ENCODE measurements at regions not wholly inside any gene's neighbourhood (a gene's known extent, or its start where the extent isn't known, plus 50 kb on each side); places are given as distances from the start of the nearest gene placed in this dataset.
A peak's percentile ranks its signal among the peaks of the same experiment; 100 is the strongest.
"Not testable (repeated sequence)": the region's sequence is repeated elsewhere in the genome, so short reads cannot be mapped to it uniquely, and the experiment has no call there.

DNA sequence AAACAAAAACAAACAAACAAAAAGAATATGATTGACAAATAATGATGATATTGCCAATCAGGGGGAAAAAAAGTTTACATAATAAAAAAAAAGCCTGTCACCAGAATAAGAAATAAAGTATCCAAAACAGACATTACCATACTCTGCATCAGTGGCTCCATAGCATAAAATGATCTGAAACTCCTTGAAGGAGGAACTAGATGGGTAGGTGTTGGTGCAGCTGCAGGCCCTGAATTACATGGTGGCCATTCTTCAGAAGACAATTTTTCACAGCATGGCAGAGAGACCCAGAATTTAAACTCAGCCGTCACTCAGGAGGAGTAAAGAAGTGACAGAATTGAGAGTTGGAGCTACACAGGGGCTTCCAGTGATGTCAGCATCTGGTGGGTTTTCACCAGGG is 60.2 kb downstream of the GLUL start:
- no peak for TF ChIP-seq JUND (IDR thresholded peaks at IDR 0.05; ENCODE audit: low read depth)
- in situ Hi-C loops (cut with HindIII; ENCODE audit: low pct_unique_long_range_greater_than_20kb, low sequenced_read_pairs) = no loop called here
- no peak for DNase-seq (ENCODE audit: low read depth in 1 of 2, low spot score in 1 of 2)

DNA sequence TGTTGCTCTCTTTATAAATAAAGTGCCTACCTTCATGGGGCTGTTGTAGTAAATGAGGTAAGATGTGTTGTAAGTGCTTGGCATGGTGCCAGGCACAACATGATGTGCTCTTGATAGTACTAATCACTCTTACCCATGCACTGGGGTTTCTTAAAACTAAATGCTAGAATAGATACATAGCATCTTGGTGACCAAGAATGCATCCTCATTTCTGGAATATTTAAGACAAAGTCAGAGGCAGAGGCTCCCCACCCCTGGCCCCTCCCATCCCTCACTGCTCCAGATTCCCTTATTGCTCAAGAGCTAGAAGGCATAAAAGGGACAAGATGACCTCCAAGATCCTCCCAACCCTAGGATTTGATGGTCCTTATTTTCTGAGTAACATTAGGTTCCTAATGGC is 61.3 kb downstream of the GLUL start:
- no peak for TF ChIP-seq JUND (IDR thresholded peaks at IDR 0.05; ENCODE audit: low read depth)
- in situ Hi-C loops (cut with HindIII; ENCODE audit: low pct_unique_long_range_greater_than_20kb, low sequenced_read_pairs) = no loop called here
- DNase-seq (ENCODE audit: low read depth in 1 of 2, low spot score in 1 of 2) = peak in 1 of 2 experiments; percentile 47

- in situ Hi-C loops (cut with HindIII; ENCODE audit: low pct_unique_long_range_greater_than_20kb, low sequenced_read_pairs) = no loop called here
- no peak for DNase-seq (ENCODE audit: low read depth in 1 of 2, low spot score in 1 of 2)
- TF ChIP-seq JUND (IDR thresholded peaks at IDR 0.05; ENCODE audit: low read depth) = no peak
Measured at GRCh38 chr1:182329471-182329870, 62.1 kb downstream of the GLUL start.

GRCh38 chr1:182328591-182328990 is 63.0 kb downstream of the GLUL start:
- in situ Hi-C loops (cut with HindIII; ENCODE audit: low pct_unique_long_range_greater_than_20kb, low sequenced_read_pairs) = no loop called here
- TF ChIP-seq JUND (IDR thresholded peaks at IDR 0.05; ENCODE audit: low read depth) = no peak
- no peak for DNase-seq (ENCODE audit: low read depth in 1 of 2, low spot score in 1 of 2)

DNA sequence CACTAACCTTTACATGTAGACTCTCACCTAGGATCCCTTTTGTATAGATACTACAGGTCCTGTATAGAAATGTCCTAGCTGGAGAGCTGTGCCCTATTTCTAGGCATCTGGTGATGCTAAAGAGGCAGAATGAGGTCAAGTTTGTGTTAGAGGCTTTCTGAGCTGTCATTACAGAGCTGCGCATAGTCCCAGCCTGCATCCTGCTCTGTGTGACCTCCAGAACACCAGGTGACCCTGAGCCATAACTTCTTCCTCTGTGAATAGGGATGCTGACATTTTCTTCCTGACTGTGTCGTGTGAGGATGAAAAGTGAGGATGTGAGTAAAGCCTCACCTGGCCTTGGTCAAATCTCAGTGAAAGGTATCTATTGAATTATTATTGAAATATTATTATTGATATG is 66.3 kb downstream of the GLUL start:
- DNase-seq (ENCODE audit: low read depth in 1 of 2, low spot score in 1 of 2) = no peak
- in situ Hi-C loops (cut with HindIII; ENCODE audit: low pct_unique_long_range_greater_than_20kb, low sequenced_read_pairs) = no loop called here
- TF ChIP-seq JUND (IDR thresholded peaks at IDR 0.05; ENCODE audit: low read depth) = no peak

- DNase-seq (ENCODE audit: low read depth in 1 of 2, low spot score in 1 of 2); in situ Hi-C loops (cut with HindIII; ENCODE audit: low pct_unique_long_range_greater_than_20kb, low sequenced_read_pairs): not testable (repeated sequence)
Measured at GRCh38 chr1:182321532-182321931, 70.1 kb downstream of the GLUL start.

- peak in 1 of 2 experiments; percentile 86 for DNase-seq (ENCODE audit: low read depth in 1 of 2, low spot score in 1 of 2)
- no peak for TF ChIP-seq JUND (IDR thresholded peaks at IDR 0.05; ENCODE audit: low read depth)
- in situ Hi-C loops (cut with HindIII; ENCODE audit: low pct_unique_long_range_greater_than_20kb, low sequenced_read_pairs) = no loop called here
Measured at GRCh38 chr1:182317611-182318161, 73.9 kb downstream of the GLUL start.

DNA sequence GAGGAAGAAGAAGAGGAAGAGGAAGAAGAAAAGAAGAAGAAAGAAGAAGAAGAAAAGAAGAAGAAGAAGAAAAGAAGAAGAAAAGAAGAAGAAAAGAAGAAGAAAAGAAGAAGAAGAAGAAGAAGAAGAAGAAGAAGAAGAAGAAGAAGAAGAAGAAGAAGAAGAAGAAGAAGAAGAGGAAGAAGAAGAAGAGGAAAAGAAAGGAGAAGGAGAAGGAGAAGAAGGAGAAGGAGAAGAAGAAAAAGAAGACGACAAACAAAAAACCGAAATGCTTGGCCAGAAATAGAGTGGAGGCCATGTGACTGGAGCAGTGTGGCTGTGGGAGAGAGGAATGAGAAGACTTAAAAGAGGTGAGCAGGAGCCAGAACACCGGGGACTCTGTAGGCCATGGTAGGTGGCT is 75.1 kb downstream of the GLUL start:
- in situ Hi-C loops (cut with HindIII; ENCODE audit: low pct_unique_long_range_greater_than_20kb, low sequenced_read_pairs); DNase-seq (ENCODE audit: low read depth in 1 of 2, low spot score in 1 of 2): not testable (repeated sequence)

- 0 out of 2 replicates have a peak, but pooled peaks have one; percentile 13 for TF ChIP-seq JUND (IDR thresholded peaks at IDR 0.05; ENCODE audit: low read depth)
- peak in 1 of 2 experiments; percentile 95 for DNase-seq (ENCODE audit: low read depth in 1 of 2, low spot score in 1 of 2)
- in situ Hi-C loops (cut with HindIII; ENCODE audit: low pct_unique_long_range_greater_than_20kb, low sequenced_read_pairs) = no loop called here
Measured at GRCh38 chr1:182315167-182315556, 76.4 kb downstream of the GLUL start.

DNA sequence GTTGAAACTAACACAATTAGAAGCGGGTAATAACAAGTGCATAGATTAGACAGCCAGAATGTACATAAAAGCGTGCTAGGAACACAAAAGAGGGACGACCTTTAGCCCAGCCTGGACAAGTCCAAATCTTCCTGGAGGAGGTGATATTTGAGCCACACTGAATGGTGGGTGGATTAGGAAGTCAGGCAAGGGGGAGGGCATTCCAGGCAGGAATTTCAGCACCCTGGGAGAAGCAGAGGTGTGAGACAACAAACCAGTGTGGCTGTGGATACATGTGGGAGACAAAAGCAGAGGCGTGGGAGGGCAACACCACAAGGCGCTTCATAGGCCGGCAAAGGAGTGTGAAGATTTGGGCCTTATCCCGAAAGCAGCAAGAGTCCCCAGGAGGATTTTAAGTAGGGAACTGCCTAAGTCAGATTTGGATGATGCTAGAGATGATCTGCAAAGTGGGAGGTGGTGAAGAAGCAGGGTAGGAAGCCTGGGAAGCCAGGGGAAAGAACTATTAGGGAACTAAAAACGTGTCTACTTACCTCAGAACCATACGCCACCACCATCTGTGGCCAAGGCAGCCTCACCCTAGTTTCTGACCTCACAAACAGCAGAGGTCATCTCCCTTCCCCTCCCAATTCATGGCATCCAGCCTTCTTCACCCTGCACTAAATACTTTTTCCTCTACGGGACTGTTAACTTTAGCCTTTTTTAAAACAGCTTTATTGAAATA is 81.8 kb downstream of the GLUL start:
- in situ Hi-C loops (cut with HindIII; ENCODE audit: low pct_unique_long_range_greater_than_20kb, low sequenced_read_pairs) = no loop called here
- DNase-seq (ENCODE audit: low read depth in 1 of 2, low spot score in 1 of 2) = peak in 1 of 2 experiments; percentile 46
- no peak for TF ChIP-seq JUND (IDR thresholded peaks at IDR 0.05; ENCODE audit: low read depth)

DNA sequence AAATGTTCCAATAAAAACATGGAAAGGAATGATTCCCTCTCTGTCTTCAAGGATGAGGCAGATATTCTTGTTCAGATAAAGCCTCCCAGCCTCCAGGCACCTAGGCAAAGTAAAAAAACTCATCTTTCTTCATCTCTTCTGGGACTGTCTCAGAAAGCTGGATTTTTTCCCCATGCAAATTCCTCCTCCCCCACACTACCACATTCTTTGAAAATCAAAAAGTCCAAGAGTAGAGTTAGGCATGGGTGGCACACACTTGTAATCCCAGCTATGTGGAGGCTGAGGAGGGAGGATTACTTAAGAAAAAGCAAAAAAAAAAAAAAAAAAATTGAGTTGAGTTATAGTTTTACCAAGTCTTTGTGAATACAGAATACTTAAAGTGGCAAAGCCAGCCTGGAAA is 82.8 kb downstream of the GLUL start:
- no peak for TF ChIP-seq JUND (IDR thresholded peaks at IDR 0.05; ENCODE audit: low read depth)
- no peak for DNase-seq (ENCODE audit: low read depth in 1 of 2, low spot score in 1 of 2)
- in situ Hi-C loops (cut with HindIII; ENCODE audit: low pct_unique_long_range_greater_than_20kb, low sequenced_read_pairs) = no loop called here

- in situ Hi-C loops (cut with HindIII; ENCODE audit: low pct_unique_long_range_greater_than_20kb, low sequenced_read_pairs) = not testable (repeated sequence)
Measured at GRCh38 chr1:182307486-182307885, 84.1 kb downstream of the GLUL start.

GRCh38 chr1:182305861-182306260 is 85.7 kb downstream of the GLUL start:
- in situ Hi-C loops (cut with HindIII; ENCODE audit: low pct_unique_long_range_greater_than_20kb, low sequenced_read_pairs) = no loop called here
- DNase-seq (ENCODE audit: low read depth in 1 of 2, low spot score in 1 of 2) = no peak
- TF ChIP-seq JUND (IDR thresholded peaks at IDR 0.05; ENCODE audit: low read depth) = no peak

More at GRCh38 chr1:182307486-182307885, 84.1 kb downstream of the GLUL start:
- DNase-seq (ENCODE audit: low read depth in 1 of 2, low spot score in 1 of 2) = not testable (repeated sequence)

DNA sequence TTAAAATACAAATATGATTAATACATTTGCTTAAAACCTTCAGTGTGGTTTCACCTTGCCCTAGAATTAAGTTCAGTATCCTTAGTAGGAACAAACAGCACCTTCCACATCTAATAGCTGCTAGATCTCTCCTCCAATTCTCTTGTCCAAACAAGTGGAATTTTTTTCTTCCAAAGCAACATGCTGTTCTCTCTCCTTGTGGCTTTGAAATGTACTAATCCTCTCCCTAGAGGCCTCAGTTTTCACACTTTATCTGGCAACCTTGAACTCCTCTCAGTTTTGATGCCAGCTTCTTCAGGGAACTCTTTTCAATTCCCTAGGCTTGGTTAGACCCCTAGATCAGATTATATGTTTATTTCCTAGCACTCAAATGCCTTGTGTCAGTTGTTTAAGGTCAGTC is 87.0 kb downstream of the GLUL start:
- TF ChIP-seq JUND (IDR thresholded peaks at IDR 0.05; ENCODE audit: low read depth) = no peak
- DNase-seq (ENCODE audit: low read depth in 1 of 2, low spot score in 1 of 2) = no peak
- in situ Hi-C loops (cut with HindIII; ENCODE audit: low pct_unique_long_range_greater_than_20kb, low sequenced_read_pairs) = no loop called here

All from T47D (cell line).